ENCODE measurements at regions not wholly inside any gene's neighbourhood (a gene's known extent, or its start where the extent isn't known, plus 50 kb on each side); places are given as distances from the start of the nearest gene placed in this dataset.

- TF ChIP-seq CTCF (conservative IDR thresholded peaks at IDR 0.05 in 1 of 2, IDR thresholded peaks at IDR 0.05 in 1 of 2; ENCODE audit: extremely low read depth in 1 of 2, insufficient read depth in 1 of 2, low read depth in 1 of 2, low read length in 2 of 2) (no peak), EZH2 (IDR thresholded peaks at IDR 0.05; ENCODE audit: borderline replicate concordance, low read length) (no peak)
Measured at GRCh38 chr5:61619777-61620518, 287.9 kb downstream of the ZSWIM6 start.
